RWPE2 (cell line): ENCODE measurements at regions not wholly inside any gene's neighbourhood (a gene's known extent, or its start where the extent isn't known, plus 50 kb on each side); places are given as distances from the start of the nearest gene placed in this dataset.

Source experiments
- ATAC-seq: fragments of 200-7000 bp; cut with Tn5 transposase; 3 replicates; pipeline ENCODE4 v1.9.1; 2021; ENCODE audit warnings: low read depth
- DNase-seq: peaks from one replicate; pipeline ENCODE4 v3.0.0-alpha.2; 2020; ENCODE audit warnings: low spot score
- H3K27ac ChIP-seq: fragments of 450-650 bp; 2 replicates; pipeline ENCODE4 v1.5.1; 2017; ENCODE audit warnings: mild to moderate bottlenecking; ENCODE audit not compliant: poor library complexity, severe bottlenecking
- H3K27me3 ChIP-seq: fragments of 250-450 bp; sonication (Bioruptor Pico); 2 replicates; pipeline ENCODE4 v1.5.1; 2021; ENCODE audit warnings: mild to moderate bottlenecking, moderate library complexity; ENCODE audit not compliant: insufficient read depth, poor library complexity, severe bottlenecking
- H3K36me3 ChIP-seq: fragments of 250-450 bp; sonication (Bioruptor Pico); 2 replicates; pipeline ENCODE4 v1.5.1; 2020; ENCODE audit warnings: low read depth, mild to moderate bottlenecking, moderate library complexity
- H3K4me1 ChIP-seq: fragments of 250-450 bp; sonication (Bioruptor Pico); 2 replicates; pipeline ENCODE4 v1.5.1; 2021; ENCODE audit warnings: mild to moderate bottlenecking, moderate library complexity; ENCODE audit not compliant: insufficient read depth, poor library complexity, severe bottlenecking
- H3K4me3 ChIP-seq: fragments of 250-450 bp; sonication (Bioruptor Pico); 2 replicates; pipeline ENCODE4 v1.5.1; 2021; ENCODE audit warnings: mild to moderate bottlenecking, moderate library complexity; ENCODE audit not compliant: severe bottlenecking
- H3K9me3 ChIP-seq: fragments of 250-450 bp; sonication (Bioruptor Pico); 2 replicates; pipeline ENCODE4 v1.5.1; 2021; ENCODE audit warnings: mild to moderate bottlenecking, moderate library complexity; ENCODE audit not compliant: severe bottlenecking
- CTCF ChIP-seq: fragments of 450-650 bp; IDR thresholded peaks from one replicate; pipeline ENCODE4 v1.5.1; 2017; ENCODE audit warnings: mild to moderate bottlenecking, moderate library complexity; ENCODE audit not compliant: poor library complexity, severe bottlenecking

GRCh38 chr19:30887042-30887441, 462.2 kb downstream of the TSHZ3 start:
- no peaks in the 10 kb centered on the region for H3K27me3 ChIP-seq
- no peak overlapping the region for H3K4me3 ChIP-seq
- H3K4me1 ChIP-seq: no peaks in the 10 kb centered on the region
- no peak for ATAC-seq
- no peak for DNase-seq
- no peak for TF ChIP-seq CTCF
- no peak overlapping the region for H3K27ac ChIP-seq
- no peaks in the 10 kb centered on the region for H3K9me3 ChIP-seq
- no peaks in the 10 kb centered on the region for H3K36me3 ChIP-seq

- Histone ChIP-seq H3K4me3 (no peak overlapping the region), H3K27ac (no peak overlapping the region), H3K36me3 (no peaks in the 10 kb centered on the region), H3K4me1 (no peaks in the 10 kb centered on the region), H3K27me3 (no peaks in the 10 kb centered on the region), H3K9me3 (no peaks in the 10 kb centered on the region)
- no peak for ATAC-seq
- TF ChIP-seq CTCF: no peak
- DNase-seq: no peak
These were observed 463.0 kb downstream of the TSHZ3 start for GRCh38 chr19:30886222-30886621.

GRCh38 chr19:30884146-30884812, 465.0 kb downstream of the TSHZ3 start:
- Histone ChIP-seq H3K27me3 (no peaks in the 10 kb centered on the region), H3K4me1 (no peaks in the 10 kb centered on the region), H3K4me3 (no peak overlapping the region), H3K36me3 (no peaks in the 10 kb centered on the region), H3K9me3 (no peaks in the 10 kb centered on the region), H3K27ac (no peak overlapping the region)
- DNase-seq (no peak), ATAC-seq (no peak)
- no peak for TF ChIP-seq CTCF

GRCh38 chr19:30883071-30883470, 466.2 kb downstream of the TSHZ3 start:
- Histone ChIP-seq H3K9me3 (no peaks in the 10 kb centered on the region), H3K27me3 (no peaks in the 10 kb centered on the region), H3K36me3 (no peaks in the 10 kb centered on the region), H3K4me1 (no peaks in the 10 kb centered on the region), H3K27ac (no peak overlapping the region), H3K4me3 (no peak overlapping the region)
- TF ChIP-seq CTCF: no peak
- no peak for DNase-seq
- no peak for ATAC-seq

GRCh38 chr19:30882411-30883005, 466.7 kb downstream of the TSHZ3 start:
- no peaks in the 10 kb centered on the region for H3K9me3 ChIP-seq
- DNase-seq (no peak), ATAC-seq (no peak)
- H3K27ac ChIP-seq: no peak overlapping the region
- no peaks in the 10 kb centered on the region for H3K36me3 ChIP-seq
- no peak overlapping the region for H3K4me3 ChIP-seq
- no peaks in the 10 kb centered on the region for H3K27me3 ChIP-seq
- no peak for TF ChIP-seq CTCF
- no peaks in the 10 kb centered on the region for H3K4me1 ChIP-seq
